ENCODE measurements at regions not wholly inside any gene's neighbourhood (a gene's known extent, or its start where the extent isn't known, plus 50 kb on each side); places are given as distances from the start of the nearest gene placed in this dataset.

- TF ChIP-seq GATA3 (IDR thresholded peaks at IDR 0.05; ENCODE audit: low read depth, low read length) = no peak
- TF ChIP-seq GATA2 (IDR thresholded peaks at IDR 0.05; ENCODE audit: low read depth, low read length) = no peak
These were observed 59.5 kb downstream of the FZD1 start for GRCh38 chr7:91323626-91324158.

- TF ChIP-seq GATA2 (IDR thresholded peaks at IDR 0.05; ENCODE audit: low read depth, low read length) (no peak), GATA3 (IDR thresholded peaks at IDR 0.05; ENCODE audit: low read depth, low read length) (no peak)
These were observed 60.4 kb downstream of the FZD1 start for GRCh38 chr7:91324663-91325062.

DNA sequence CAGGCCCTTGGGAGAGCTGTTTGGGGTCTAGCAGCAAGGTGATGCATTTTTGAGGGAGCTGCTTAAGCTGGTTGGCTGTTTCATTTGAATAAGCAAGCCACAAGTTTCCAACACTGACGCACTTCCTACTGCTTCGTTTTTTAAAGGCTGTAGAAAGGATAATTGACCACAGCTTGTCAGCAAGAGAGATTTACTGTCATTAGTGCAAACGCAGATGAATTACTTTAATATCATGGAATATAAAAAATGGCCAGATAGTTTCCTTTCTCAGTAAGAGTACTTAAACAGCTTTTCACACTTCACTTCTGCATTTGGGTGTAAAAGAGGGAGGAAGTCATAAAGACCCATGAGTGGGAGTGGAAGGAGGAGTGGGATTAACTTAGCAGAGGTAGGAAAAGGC, 61.5 kb downstream of the FZD1 start:
- TF ChIP-seq GATA2 (IDR thresholded peaks at IDR 0.05; ENCODE audit: low read depth, low read length) = no peak
- TF ChIP-seq GATA3 (IDR thresholded peaks at IDR 0.05; ENCODE audit: low read depth, low read length) = no peak

- no peak for TF ChIP-seq GATA3 (IDR thresholded peaks at IDR 0.05; ENCODE audit: low read depth, low read length)
- TF ChIP-seq GATA2 (IDR thresholded peaks at IDR 0.05; ENCODE audit: low read depth, low read length) = no peak
These were observed 62.4 kb downstream of the FZD1 start for GRCh38 chr7:91326516-91327199.

- TF ChIP-seq GATA2 (IDR thresholded peaks at IDR 0.05; ENCODE audit: low read depth, low read length) = no peak
- TF ChIP-seq GATA3 (IDR thresholded peaks at IDR 0.05; ENCODE audit: low read depth, low read length) = no peak
These were observed 63.1 kb downstream of the FZD1 start for GRCh38 chr7:91327346-91327745.

DNA sequence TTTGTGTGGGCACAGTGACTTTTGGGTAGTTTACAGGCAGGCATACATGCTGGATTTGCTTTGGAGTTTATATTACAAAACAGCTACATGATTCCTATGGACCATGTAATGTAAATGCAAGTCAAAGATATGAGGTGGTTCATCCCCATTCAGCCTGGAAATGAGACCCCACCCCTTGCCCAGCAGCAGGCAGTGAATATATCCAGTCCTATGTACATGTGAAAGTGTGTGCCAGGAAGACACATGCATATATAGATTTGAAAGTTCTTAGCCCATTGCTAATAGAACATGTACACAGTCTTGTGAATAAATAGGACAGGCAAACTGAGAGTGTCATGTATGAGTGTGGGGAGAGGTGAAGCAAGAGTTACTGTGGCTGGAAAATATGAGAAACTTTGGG, 65.3 kb downstream of the FZD1 start:
- TF ChIP-seq GATA2 (IDR thresholded peaks at IDR 0.05; ENCODE audit: low read depth, low read length) (no peak), GATA3 (IDR thresholded peaks at IDR 0.05; ENCODE audit: low read depth, low read length) (no peak)

DNA sequence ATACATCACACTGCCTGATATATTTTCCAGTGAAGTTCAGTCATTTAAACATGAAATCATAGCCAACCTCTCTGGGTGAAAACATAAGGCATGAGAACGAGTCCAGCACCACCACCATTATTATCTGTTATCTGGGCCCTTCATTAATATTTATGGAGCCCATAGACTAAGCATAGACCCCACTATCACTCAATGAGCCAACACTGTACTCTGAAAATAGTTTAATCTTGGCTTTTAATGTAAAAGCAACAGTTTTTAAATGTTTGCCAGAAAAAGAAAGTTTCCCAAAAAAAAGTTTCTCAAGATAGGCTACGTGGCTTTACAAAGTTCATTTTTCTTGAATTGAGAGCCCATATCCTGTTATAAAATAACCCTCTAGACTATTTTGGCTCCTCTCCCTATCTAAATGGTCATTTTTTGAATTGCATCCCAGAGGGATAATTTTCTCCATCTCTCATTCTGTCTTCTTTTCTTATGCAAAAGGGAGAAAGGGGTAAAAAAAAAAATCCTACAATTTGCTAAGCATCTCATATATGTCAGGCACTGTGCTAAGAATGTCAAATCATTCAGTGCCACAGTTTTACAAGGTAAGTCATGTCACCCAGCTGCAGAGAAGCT, 66.1 kb downstream of the FZD1 start:
- TF ChIP-seq GATA2 (IDR thresholded peaks at IDR 0.05; ENCODE audit: low read depth, low read length) = no peak

DNA sequence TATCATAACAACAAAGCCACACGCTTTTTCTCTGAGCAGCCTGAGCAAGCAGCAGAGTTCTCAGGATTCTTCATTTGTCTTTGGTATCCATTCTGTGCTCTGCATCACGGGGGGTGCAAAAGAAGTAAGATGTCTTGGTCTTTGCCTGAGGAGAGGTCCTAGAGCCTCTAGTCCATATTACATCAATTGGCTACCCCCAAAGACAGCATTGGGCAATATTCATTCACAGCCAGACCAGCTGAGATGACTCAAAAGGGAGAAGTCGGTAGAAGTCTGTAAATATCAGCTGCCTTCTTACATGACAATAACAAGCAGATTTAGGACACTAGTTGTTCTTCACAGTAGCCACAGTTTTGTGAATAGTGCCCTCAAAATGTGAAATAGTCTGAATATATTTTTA, 66.6 kb downstream of the FZD1 start:
- TF ChIP-seq GATA2 (IDR thresholded peaks at IDR 0.05; ENCODE audit: low read depth, low read length) (no peak), GATA3 (IDR thresholded peaks at IDR 0.05; ENCODE audit: low read depth, low read length) (no peak)

DNA sequence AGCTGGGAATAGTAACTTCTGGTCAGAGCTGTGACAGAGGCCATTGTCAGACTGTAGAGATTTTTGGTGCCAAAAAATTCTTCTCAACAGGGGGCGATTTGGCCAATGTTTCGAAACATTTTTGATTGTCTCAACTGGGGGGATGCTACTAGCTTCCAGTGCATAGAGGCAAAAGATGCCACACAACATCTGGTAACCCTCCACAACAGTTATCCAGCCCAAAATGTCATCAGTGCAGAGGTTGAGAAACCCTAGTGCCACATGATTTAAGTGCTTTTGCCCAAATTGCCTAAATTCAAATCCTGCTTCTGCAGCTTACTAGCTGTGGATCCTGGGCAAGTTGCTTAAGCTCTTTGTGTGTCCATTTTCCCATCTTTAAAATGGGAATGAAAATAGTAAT, 71.9 kb downstream of the FZD1 start:
- TF ChIP-seq GATA2 (IDR thresholded peaks at IDR 0.05; ENCODE audit: low read depth, low read length) (no peak), GATA3 (IDR thresholded peaks at IDR 0.05; ENCODE audit: low read depth, low read length) (no peak)

GRCh38 chr7:91338226-91339020, 74.2 kb downstream of the FZD1 start:
- TF ChIP-seq GATA2 (IDR thresholded peaks at IDR 0.05; ENCODE audit: low read depth, low read length) (no peak), GATA3 (IDR thresholded peaks at IDR 0.05; ENCODE audit: low read depth, low read length) (no peak)

GRCh38 chr7:91342346-91342745, 78.1 kb downstream of the FZD1 start:
- no peak for TF ChIP-seq GATA2 (IDR thresholded peaks at IDR 0.05; ENCODE audit: low read depth, low read length)

- no peak for TF ChIP-seq GATA3 (IDR thresholded peaks at IDR 0.05; ENCODE audit: low read depth, low read length)
- TF ChIP-seq GATA2 (IDR thresholded peaks at IDR 0.05; ENCODE audit: low read depth, low read length) = no peak
These were observed 79.3 kb downstream of the FZD1 start for GRCh38 chr7:91343420-91343960.

DNA sequence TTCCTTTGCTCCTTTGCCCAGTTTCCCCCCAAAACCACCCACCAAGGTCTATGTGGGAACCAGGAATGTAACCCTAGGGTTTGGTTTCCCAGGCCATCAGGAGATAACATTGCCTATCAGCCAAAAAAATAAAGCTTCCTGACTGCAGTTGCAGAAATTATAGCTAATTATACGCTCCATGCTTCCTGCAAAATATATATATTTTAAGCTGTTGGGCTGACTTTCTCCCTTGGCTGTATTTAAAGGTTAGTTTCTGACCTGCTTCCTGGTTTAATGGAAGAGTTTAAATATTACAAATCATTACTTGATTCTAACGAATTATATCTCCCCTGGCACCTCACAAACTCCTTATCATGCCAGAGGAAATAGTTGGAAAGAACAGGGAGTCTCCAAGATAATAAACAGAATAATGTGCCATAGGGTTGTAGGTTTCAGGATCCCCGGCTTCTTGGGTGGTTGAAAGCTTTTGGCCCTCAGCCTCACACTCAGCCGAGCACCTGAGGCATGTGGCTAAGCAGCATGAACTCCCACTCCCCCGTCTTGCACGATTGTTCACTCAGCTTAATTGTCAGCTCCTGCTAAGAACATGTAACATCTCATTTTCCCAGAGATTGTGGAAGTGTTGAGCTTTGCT, 79.9 kb downstream of the FZD1 start:
- TF ChIP-seq GATA2 (IDR thresholded peaks at IDR 0.05; ENCODE audit: low read depth, low read length) (no peak), GATA3 (IDR thresholded peaks at IDR 0.05; ENCODE audit: low read depth, low read length) (no peak)

DNA sequence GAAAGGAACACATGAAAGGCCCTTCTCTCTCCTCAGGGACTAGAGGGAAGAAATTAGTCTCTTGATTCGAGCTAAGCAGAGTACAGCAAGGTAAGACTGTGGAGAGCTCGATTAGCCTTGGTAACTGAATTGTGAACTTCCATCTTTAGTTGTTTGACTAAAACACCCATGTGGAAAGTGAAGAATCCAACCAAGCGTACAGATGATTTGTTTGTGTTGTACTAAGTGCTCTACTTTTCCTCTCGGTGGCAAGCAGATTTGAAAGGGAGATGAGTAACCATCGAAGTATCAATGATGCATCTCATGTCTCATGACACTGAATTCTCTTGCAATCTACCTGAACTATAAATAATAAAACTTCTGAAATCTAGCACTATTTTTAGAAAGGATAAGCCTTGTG, 80.7 kb downstream of the FZD1 start:
- no peak for TF ChIP-seq GATA2 (IDR thresholded peaks at IDR 0.05; ENCODE audit: low read depth, low read length)
- TF ChIP-seq GATA3 (IDR thresholded peaks at IDR 0.05; ENCODE audit: low read depth, low read length) = no peak
